ENCODE measurements at regions not wholly inside any gene's neighbourhood (a gene's known extent, or its start where the extent isn't known, plus 50 kb on each side); places are given as distances from the start of the nearest gene placed in this dataset.

- Histone ChIP-seq H3K4me3 (ENCODE audit: low read depth in 1 of 3, low read length in 3 of 3) (no peak overlapping the region), H3K4me1 (ENCODE audit: control insufficient read depth in 3 of 3, insufficient read depth in 2 of 3, low read depth in 1 of 3, low read length in 2 of 3) (no peaks in the 10 kb centered on the region), H3K36me3 (ENCODE audit: control insufficient read depth in 3 of 3, insufficient read depth in 2 of 3, low read depth in 1 of 3, low read length in 3 of 3) (no peaks in the 10 kb centered on the region), H3K27me3 (ENCODE audit: control insufficient read depth in 3 of 3, insufficient read depth in 3 of 3, low read length in 3 of 3) (no peaks in the 10 kb centered on the region), H3K27ac (ENCODE audit: low read depth in 1 of 3, low read length in 2 of 3) (no peak overlapping the region), H3K9me3 (ENCODE audit: control insufficient read depth in 2 of 2, insufficient read depth in 1 of 2, low read depth in 1 of 2, low read length in 1 of 2) (no peaks in the 10 kb centered on the region)
- 42 to 71% (median 67%) methylated on average over 1 of the region's 1 CpG for WGBS, 3 donors
- FAIRE-seq, result peak; percentile 44
- DNase-seq, result no peak
Measured at GRCh38 chrX:42437211-42437610, 340.8 kb downstream of the PPP1R2C start.

GRCh38 chrX:42434458-42435166 is 343.4 kb downstream of the PPP1R2C start:
- H3K4me3 ChIP-seq (ENCODE audit: low read depth in 1 of 3, low read length in 3 of 3), result no peak overlapping the region
- H3K9me3 ChIP-seq (ENCODE audit: control insufficient read depth in 2 of 2, insufficient read depth in 1 of 2, low read depth in 1 of 2, low read length in 1 of 2), result no peaks in the 10 kb centered on the region
- 87 to 97% (median 95%) methylated on average over 4 of the region's 4 CpGs for WGBS, 3 donors
- no peak overlapping the region for H3K27ac ChIP-seq (ENCODE audit: low read depth in 1 of 3, low read length in 2 of 3)
- no peaks in the 10 kb centered on the region for H3K27me3 ChIP-seq (ENCODE audit: control insufficient read depth in 3 of 3, insufficient read depth in 3 of 3, low read length in 3 of 3)
- FAIRE-seq, result no peak
- no peaks in the 10 kb centered on the region for H3K36me3 ChIP-seq (ENCODE audit: control insufficient read depth in 3 of 3, insufficient read depth in 2 of 3, low read depth in 1 of 3, low read length in 3 of 3)
- DNase-seq, result no peak
- no peaks in the 10 kb centered on the region for H3K4me1 ChIP-seq (ENCODE audit: control insufficient read depth in 3 of 3, insufficient read depth in 2 of 3, low read depth in 1 of 3, low read length in 2 of 3)

- H3K4me3 ChIP-seq (ENCODE audit: low read depth in 1 of 3, low read length in 3 of 3), result no peak overlapping the region
Measured at GRCh38 chrX:42432552-42432951, 345.4 kb downstream of the PPP1R2C start.

GRCh38 chrX:42422961-42423360 is 355.0 kb downstream of the PPP1R2C start:
- FAIRE-seq, result no peak
- Histone ChIP-seq H3K4me3 (ENCODE audit: low read depth in 1 of 3, low read length in 3 of 3) (no peak overlapping the region), H3K27ac (ENCODE audit: low read depth in 1 of 3, low read length in 2 of 3) (no peak overlapping the region), H3K4me1 (ENCODE audit: control insufficient read depth in 3 of 3, insufficient read depth in 2 of 3, low read depth in 1 of 3, low read length in 2 of 3) (peaks cover 0 to 6% (median 0%) of the 10 kb centered on the region in 3 donors), H3K9me3 (ENCODE audit: control insufficient read depth in 2 of 2, insufficient read depth in 1 of 2, low read depth in 1 of 2, low read length in 1 of 2) (no peaks in the 10 kb centered on the region), H3K36me3 (ENCODE audit: control insufficient read depth in 3 of 3, insufficient read depth in 2 of 3, low read depth in 1 of 3, low read length in 3 of 3) (no peaks in the 10 kb centered on the region), H3K27me3 (ENCODE audit: control insufficient read depth in 3 of 3, insufficient read depth in 3 of 3, low read length in 3 of 3) (no peaks in the 10 kb centered on the region)
- no peak for DNase-seq
- WGBS, 3 donors, result 83 to 87% (median 84%) methylated on average over 4 of the region's 4 CpGs

More at GRCh38 chrX:42432552-42432951, 345.4 kb downstream of the PPP1R2C start:
- Histone ChIP-seq H3K4me1 (ENCODE audit: control insufficient read depth in 3 of 3, insufficient read depth in 2 of 3, low read depth in 1 of 3, low read length in 2 of 3) (no peaks in the 10 kb centered on the region), H3K27ac (ENCODE audit: low read depth in 1 of 3, low read length in 2 of 3) (no peak overlapping the region), H3K27me3 (ENCODE audit: control insufficient read depth in 3 of 3, insufficient read depth in 3 of 3, low read length in 3 of 3) (no peaks in the 10 kb centered on the region), H3K36me3 (ENCODE audit: control insufficient read depth in 3 of 3, insufficient read depth in 2 of 3, low read depth in 1 of 3, low read length in 3 of 3) (no peaks in the 10 kb centered on the region), H3K9me3 (ENCODE audit: control insufficient read depth in 2 of 2, insufficient read depth in 1 of 2, low read depth in 1 of 2, low read length in 1 of 2) (no peaks in the 10 kb centered on the region)
- WGBS, 3 donors, result 79 to 86% (median 83%) methylated on average over 2 of the region's 2 CpGs
- DNase-seq (peak; percentile 8 to 30), FAIRE-seq (no peak)

GRCh38 chrX:42420426-42420825 is 357.5 kb downstream of the PPP1R2C start:
- no peak overlapping the region for H3K4me3 ChIP-seq (ENCODE audit: low read depth in 1 of 3, low read length in 3 of 3)
- 21 to 65% (median 47%) methylated on average over 4 of the region's 4 CpGs for WGBS, 3 donors
- peaks cover 0 to 6% (median 0%) of the 10 kb centered on the region in 3 donors for H3K4me1 ChIP-seq (ENCODE audit: control insufficient read depth in 3 of 3, insufficient read depth in 2 of 3, low read depth in 1 of 3, low read length in 2 of 3)
- peak overlapping the region in 1 of 3 donors; percentile 44 for H3K27ac ChIP-seq (ENCODE audit: low read depth in 1 of 3, low read length in 2 of 3)
- H3K27me3 ChIP-seq (ENCODE audit: control insufficient read depth in 3 of 3, insufficient read depth in 3 of 3, low read length in 3 of 3), result no peaks in the 10 kb centered on the region
- no peak for FAIRE-seq
- H3K36me3 ChIP-seq (ENCODE audit: control insufficient read depth in 3 of 3, insufficient read depth in 2 of 3, low read depth in 1 of 3, low read length in 3 of 3), result no peaks in the 10 kb centered on the region
- H3K9me3 ChIP-seq (ENCODE audit: control insufficient read depth in 2 of 2, insufficient read depth in 1 of 2, low read depth in 1 of 2, low read length in 1 of 2), result no peaks in the 10 kb centered on the region
- peak; percentile 56 to 62 for DNase-seq

- H3K27ac ChIP-seq (ENCODE audit: low read depth in 1 of 3, low read length in 2 of 3), result no peak overlapping the region
- peaks cover 0 to 6% (median 0%) of the 10 kb centered on the region in 3 donors for H3K4me1 ChIP-seq (ENCODE audit: control insufficient read depth in 3 of 3, insufficient read depth in 2 of 3, low read depth in 1 of 3, low read length in 2 of 3)
- FAIRE-seq, result no peak
- H3K36me3 ChIP-seq (ENCODE audit: control insufficient read depth in 3 of 3, insufficient read depth in 2 of 3, low read depth in 1 of 3, low read length in 3 of 3), result no peaks in the 10 kb centered on the region
- peaks cover 0 to 3% of the 10 kb centered on the region in 2 donors for H3K9me3 ChIP-seq (ENCODE audit: control insufficient read depth in 2 of 2, insufficient read depth in 1 of 2, low read depth in 1 of 2, low read length in 1 of 2)
- WGBS, 3 donors, result 20 to 52% (median 21%) methylated on average over 2 of the region's 2 CpGs
- DNase-seq, result peak in 1 of 2 donors; percentile 52
- no peak overlapping the region for H3K4me3 ChIP-seq (ENCODE audit: low read depth in 1 of 3, low read length in 3 of 3)
- H3K27me3 ChIP-seq (ENCODE audit: control insufficient read depth in 3 of 3, insufficient read depth in 3 of 3, low read length in 3 of 3), result no peaks in the 10 kb centered on the region
Measured at GRCh38 chrX:42415636-42416035, 362.3 kb downstream of the PPP1R2C start.

GRCh38 chrX:42414057-42414456 is 363.9 kb downstream of the PPP1R2C start:
- WGBS, 3 donors, result 83 to 96% (median 95%) methylated on average over 5 of the region's 5 CpGs

GRCh38 chrX:42399632-42400024 is 378.3 kb downstream of the PPP1R2C start:
- Histone ChIP-seq H3K36me3 (ENCODE audit: control insufficient read depth in 3 of 3, insufficient read depth in 2 of 3, low read depth in 1 of 3, low read length in 3 of 3) (no peaks in the 10 kb centered on the region), H3K27ac (ENCODE audit: low read depth in 1 of 3, low read length in 2 of 3) (no peak overlapping the region), H3K4me1 (ENCODE audit: control insufficient read depth in 3 of 3, insufficient read depth in 2 of 3, low read depth in 1 of 3, low read length in 2 of 3) (no peaks in the 10 kb centered on the region), H3K27me3 (ENCODE audit: control insufficient read depth in 3 of 3, insufficient read depth in 3 of 3, low read length in 3 of 3) (no peaks in the 10 kb centered on the region), H3K9me3 (ENCODE audit: control insufficient read depth in 2 of 2, insufficient read depth in 1 of 2, low read depth in 1 of 2, low read length in 1 of 2) (peaks cover 0 to 7% of the 10 kb centered on the region in 2 donors), H3K4me3 (ENCODE audit: low read depth in 1 of 3, low read length in 3 of 3) (no peak overlapping the region)
- DNase-seq, result peak in 1 of 2 donors; percentile 5
- WGBS, 3 donors, result 58 to 59% (median 59%) methylated on average over 2 of the region's 2 CpGs
- no peak for FAIRE-seq

More at GRCh38 chrX:42414057-42414456, 363.9 kb downstream of the PPP1R2C start:
- no peak for FAIRE-seq
- H3K27me3 ChIP-seq (ENCODE audit: control insufficient read depth in 3 of 3, insufficient read depth in 3 of 3, low read length in 3 of 3), result no peaks in the 10 kb centered on the region
- no peak overlapping the region for H3K27ac ChIP-seq (ENCODE audit: low read depth in 1 of 3, low read length in 2 of 3)
- no peak for DNase-seq
- peaks cover 0 to 3% of the 10 kb centered on the region in 2 donors for H3K9me3 ChIP-seq (ENCODE audit: control insufficient read depth in 2 of 2, insufficient read depth in 1 of 2, low read depth in 1 of 2, low read length in 1 of 2)
- no peak overlapping the region for H3K4me3 ChIP-seq (ENCODE audit: low read depth in 1 of 3, low read length in 3 of 3)
- no peaks in the 10 kb centered on the region for H3K36me3 ChIP-seq (ENCODE audit: control insufficient read depth in 3 of 3, insufficient read depth in 2 of 3, low read depth in 1 of 3, low read length in 3 of 3)
- H3K4me1 ChIP-seq (ENCODE audit: control insufficient read depth in 3 of 3, insufficient read depth in 2 of 3, low read depth in 1 of 3, low read length in 2 of 3), result no peaks in the 10 kb centered on the region
